ENCODE measurements at regions not wholly inside any gene's neighbourhood (a gene's known extent, or its start where the extent isn't known, plus 50 kb on each side); places are given as distances from the start of the nearest gene placed in this dataset.

GRCh38 chr20:41837669-41838224 lies 219.6 kb upstream of the CHD6 start:
- no peak overlapping the region for H3K4me3 Mint-ChIP-seq
- TF ChIP-seq CTCF (conservative IDR thresholded peaks at IDR 0.05) = no peak
- peaks cover 47% of the 10 kb centered on the region for H3K27me3 Mint-ChIP-seq (ENCODE audit: low read depth)
- H3K4me1 Mint-ChIP-seq = no peaks in the 10 kb centered on the region
- peaks cover 3% of the 10 kb centered on the region for H3K9me3 Mint-ChIP-seq
- no peak overlapping the region for H3K27ac Mint-ChIP-seq (ENCODE audit: unreplicated experiment)
- DNase-seq (ENCODE audit: low read depth, low spot score) = no peak
- H3K36me3 Mint-ChIP-seq (ENCODE audit: low read depth) = no peaks in the 10 kb centered on the region

GRCh38 chr20:41833739-41834138 lies 215.6 kb upstream of the CHD6 start:
- H3K27me3 Mint-ChIP-seq (ENCODE audit: low read depth) = peaks cover 33% of the 10 kb centered on the region
- H3K9me3 Mint-ChIP-seq = no peaks in the 10 kb centered on the region
- no peaks in the 10 kb centered on the region for H3K36me3 Mint-ChIP-seq (ENCODE audit: low read depth)
- no peak overlapping the region for H3K27ac Mint-ChIP-seq (ENCODE audit: unreplicated experiment)
- TF ChIP-seq CTCF (conservative IDR thresholded peaks at IDR 0.05) = no peak
- DNase-seq (ENCODE audit: low read depth, low spot score) = no peak
- no peak overlapping the region for H3K4me3 Mint-ChIP-seq
- no peaks in the 10 kb centered on the region for H3K4me1 Mint-ChIP-seq

- TF ChIP-seq CTCF (conservative IDR thresholded peaks at IDR 0.05) = no peak
- Mint-ChIP-seq H3K36me3 (ENCODE audit: low read depth) (no peaks in the 10 kb centered on the region), H3K27ac (ENCODE audit: unreplicated experiment) (no peak overlapping the region), H3K9me3 (no peaks in the 10 kb centered on the region), H3K27me3 (ENCODE audit: low read depth) (peaks cover 51% of the 10 kb centered on the region), H3K4me1 (no peaks in the 10 kb centered on the region), H3K4me3 (no peak overlapping the region)
- no peak for DNase-seq (ENCODE audit: low read depth, low spot score)
These were observed 212.5 kb upstream of the CHD6 start for GRCh38 chr20:41830702-41831101.

GRCh38 chr20:41819436-41819835 lies 201.3 kb upstream of the CHD6 start:
- no peak for TF ChIP-seq CTCF (conservative IDR thresholded peaks at IDR 0.05)
- DNase-seq (ENCODE audit: low read depth, low spot score) = no peak
- Mint-ChIP-seq H3K9me3 (peaks cover 3% of the 10 kb centered on the region), H3K27ac (ENCODE audit: unreplicated experiment) (no peak overlapping the region), H3K4me1 (no peaks in the 10 kb centered on the region), H3K4me3 (no peak overlapping the region), H3K36me3 (ENCODE audit: low read depth) (no peaks in the 10 kb centered on the region), H3K27me3 (ENCODE audit: low read depth) (peaks cover 37% of the 10 kb centered on the region)

- Mint-ChIP-seq H3K9me3 (peaks cover 3% of the 10 kb centered on the region), H3K4me3 (no peak overlapping the region), H3K27ac (ENCODE audit: unreplicated experiment) (no peak overlapping the region), H3K36me3 (ENCODE audit: low read depth) (no peaks in the 10 kb centered on the region), H3K27me3 (ENCODE audit: low read depth) (peaks cover 35% of the 10 kb centered on the region), H3K4me1 (no peaks in the 10 kb centered on the region)
- no peak for DNase-seq (ENCODE audit: low read depth, low spot score)
- TF ChIP-seq CTCF (conservative IDR thresholded peaks at IDR 0.05) = no peak
These were observed 200.8 kb upstream of the CHD6 start for GRCh38 chr20:41818991-41819390.

- Mint-ChIP-seq H3K27ac (ENCODE audit: unreplicated experiment) (no peak overlapping the region), H3K36me3 (ENCODE audit: low read depth) (no peaks in the 10 kb centered on the region), H3K27me3 (ENCODE audit: low read depth) (peaks cover 31% of the 10 kb centered on the region), H3K4me3 (no peak overlapping the region), H3K4me1 (no peaks in the 10 kb centered on the region), H3K9me3 (peaks cover 4% of the 10 kb centered on the region)
- TF ChIP-seq CTCF (conservative IDR thresholded peaks at IDR 0.05) = no peak
- no peak for DNase-seq (ENCODE audit: low read depth, low spot score)
These were observed 200.2 kb upstream of the CHD6 start for GRCh38 chr20:41818369-41818768.
